Eye (tissue), 1 donor: ENCODE measurements at regions not wholly inside any gene's neighbourhood (a gene's known extent, or its start where the extent isn't known, plus 50 kb on each side); places are given as distances from the start of the nearest gene placed in this dataset.
"Not testable (repeated sequence)": the region's sequence is repeated elsewhere in the genome, so short reads cannot be mapped to it uniquely, and the experiment has no call there.

Source experiments
- DNase-seq: peaks from one replicate; pipeline ENCODE4 v3.0.0-alpha.2; 2015

- DNase-seq, result peak; percentile 70
Observed at GRCh38 chr9:90074316-90074962, 469.6 kb downstream of the GADD45G start.

DNA sequence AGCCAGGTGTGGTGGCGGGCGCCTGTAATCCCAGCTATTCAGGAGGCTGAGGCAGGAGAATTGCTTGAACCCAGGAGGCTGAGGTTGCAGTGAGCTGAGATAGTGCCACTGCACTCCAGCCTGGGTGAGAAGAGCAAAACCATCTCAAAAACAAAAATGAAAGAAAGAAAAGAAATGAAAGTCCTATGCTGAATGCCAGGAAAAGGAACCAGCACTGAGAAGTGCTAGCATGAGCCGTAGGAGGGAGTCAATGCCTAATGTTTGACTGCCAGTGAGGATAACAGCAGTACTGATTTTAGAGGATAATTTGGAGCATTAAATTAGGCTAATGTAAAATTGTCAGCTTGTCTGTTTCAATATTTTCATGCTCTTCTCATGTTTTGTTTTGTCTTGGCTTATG, 472.8 kb downstream of the GADD45G start:
- DNase-seq, result not testable (repeated sequence)

GRCh38 chr9:90078988-90079421, 474.2 kb downstream of the GADD45G start:
- DNase-seq, result no peak

DNA sequence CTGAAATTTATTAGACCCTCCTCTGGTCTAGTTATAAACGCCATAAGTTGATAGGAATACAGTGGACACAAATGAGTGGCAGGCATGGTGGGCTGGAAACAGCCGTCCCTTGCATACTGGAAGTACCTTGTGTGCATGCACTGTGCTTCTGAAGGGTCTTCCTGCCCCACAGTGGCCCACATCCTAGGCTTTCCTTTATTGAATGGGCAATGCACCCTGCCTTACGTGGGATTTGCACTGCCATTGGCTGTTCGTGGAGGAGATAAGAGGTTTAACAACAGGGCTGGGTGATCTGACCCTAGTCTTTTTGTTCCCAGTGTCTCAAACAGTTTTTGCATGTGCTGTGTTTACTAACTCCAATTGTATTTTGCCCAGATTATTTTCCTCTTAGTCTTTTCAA, 480.8 kb downstream of the GADD45G start:
- DNase-seq, result no peak

GRCh38 chr9:90086101-90086511, 481.3 kb downstream of the GADD45G start:
- DNase-seq, result peak; percentile 51

DNA sequence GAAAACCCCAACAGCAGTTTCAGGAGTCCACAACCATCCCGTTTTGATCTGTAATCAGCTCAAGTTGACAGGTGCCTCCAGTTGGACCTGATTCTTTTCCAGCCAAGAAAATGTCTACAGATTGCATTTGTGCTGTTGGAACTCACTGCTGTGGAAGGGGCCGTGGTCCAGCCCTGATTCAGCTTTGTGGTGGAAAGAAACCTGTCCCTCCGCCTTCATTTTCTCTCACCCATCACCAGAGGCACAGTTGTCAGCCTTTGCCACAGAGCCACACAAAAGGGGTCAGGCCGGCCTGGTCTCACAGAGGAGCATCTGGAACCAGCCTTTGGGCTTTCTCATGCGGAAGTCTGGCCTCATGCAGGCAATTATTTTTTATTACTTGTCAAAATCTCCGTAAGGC, 483.6 kb downstream of the GADD45G start:
- DNase-seq, result peak; percentile 52

DNA sequence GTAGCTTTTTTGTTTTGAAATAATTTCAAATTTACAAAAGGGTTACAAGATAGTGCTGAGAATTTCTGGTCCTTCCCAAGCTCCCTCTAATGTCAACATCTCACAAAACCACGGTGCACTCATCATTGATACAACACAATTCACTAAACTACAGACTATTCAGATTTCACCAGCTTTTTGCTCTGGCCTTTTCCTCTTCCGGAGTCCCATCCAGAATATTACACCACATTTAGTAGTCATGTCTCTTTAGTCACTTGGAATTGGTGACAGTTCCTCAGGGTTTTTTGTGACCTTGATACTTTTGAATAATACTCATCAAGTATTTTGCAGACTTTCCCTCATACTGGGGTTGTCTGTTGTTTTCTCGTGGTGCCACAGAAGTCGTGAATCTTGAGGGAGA, 484.0 kb downstream of the GADD45G start:
- DNase-seq, result no peak

- DNase-seq, result no peak
Observed at GRCh38 chr9:90090997-90091396, 486.2 kb downstream of the GADD45G start.

GRCh38 chr9:90092508-90092907, 487.7 kb downstream of the GADD45G start:
- no peak for DNase-seq

GRCh38 chr9:90095682-90096081, 490.9 kb downstream of the GADD45G start:
- peak; percentile 92 for DNase-seq

DNA sequence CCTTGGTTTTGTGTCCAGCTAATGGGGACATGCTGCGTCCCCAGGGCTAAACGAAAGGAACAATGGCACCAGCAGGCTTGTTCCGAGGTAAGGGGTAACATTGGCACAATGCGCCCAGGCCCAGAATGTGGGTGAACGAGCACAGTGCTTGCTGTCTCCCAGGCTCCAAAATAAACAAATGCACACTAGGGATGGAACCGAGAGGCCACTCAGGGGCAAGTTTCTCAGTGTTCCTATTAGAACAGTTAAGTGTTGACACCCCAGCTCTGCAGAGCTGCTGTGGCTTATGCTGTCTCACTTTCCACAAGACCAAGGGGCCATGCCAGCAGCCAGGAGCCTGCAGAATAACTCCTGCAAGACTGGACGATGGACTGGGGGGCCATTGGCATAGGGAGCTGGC, 492.4 kb downstream of the GADD45G start:
- no peak for DNase-seq

DNA sequence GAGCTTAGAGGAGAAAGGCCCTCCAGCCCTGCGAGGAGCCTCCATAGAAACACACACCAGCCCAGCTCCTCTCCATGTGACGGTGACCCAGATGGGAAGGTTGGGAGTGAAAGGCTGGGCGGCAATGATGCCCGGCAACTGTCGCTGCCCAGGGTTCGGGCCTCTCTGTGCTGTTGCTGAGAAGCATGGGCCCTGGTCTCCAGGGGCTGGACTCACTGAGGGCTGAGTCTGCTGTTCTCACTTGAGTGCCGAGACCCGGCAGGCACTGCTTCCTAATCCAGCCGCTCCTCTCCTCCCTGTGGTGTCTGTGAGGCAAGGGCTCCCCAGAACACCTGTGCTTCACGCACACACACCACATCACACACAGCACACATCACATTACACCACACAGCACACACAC, 493.6 kb downstream of the GADD45G start:
- DNase-seq, result no peak

GRCh38 chr9:90099262-90099963, 494.6 kb downstream of the GADD45G start:
- peak; percentile 80 for DNase-seq

GRCh38 chr9:90100014-90100413, 495.2 kb downstream of the GADD45G start:
- no peak for DNase-seq

DNA sequence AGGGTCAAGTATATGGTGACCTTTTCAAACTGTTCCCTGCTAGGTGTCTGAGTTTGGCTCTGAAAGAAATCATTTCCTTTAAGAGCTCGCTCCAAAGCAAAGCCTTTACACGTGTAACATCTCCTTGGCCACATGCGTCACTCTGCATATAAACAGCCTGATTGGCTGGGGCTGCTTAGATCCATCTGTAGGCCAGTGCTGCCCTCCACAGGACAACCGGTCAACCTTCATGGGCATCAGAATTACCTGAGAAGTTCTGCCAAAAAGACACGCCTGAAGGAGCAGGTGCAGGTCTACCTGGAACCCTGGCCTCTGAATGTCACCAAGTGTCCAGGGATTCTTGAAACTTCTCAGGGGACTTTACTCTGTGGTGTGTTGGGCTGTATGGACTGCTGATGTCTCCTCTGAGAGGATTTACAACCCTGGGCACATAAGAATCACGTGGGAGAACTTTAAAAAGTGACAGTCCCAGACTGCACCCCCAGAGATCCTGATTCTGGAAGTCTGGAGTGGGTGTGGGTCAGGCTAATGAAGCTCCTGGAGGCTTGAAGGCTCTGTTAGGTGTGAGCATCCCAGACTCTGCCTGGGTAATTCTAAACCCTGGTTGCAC, 497.6 kb downstream of the GADD45G start:
- peak; percentile 90 for DNase-seq

DNA sequence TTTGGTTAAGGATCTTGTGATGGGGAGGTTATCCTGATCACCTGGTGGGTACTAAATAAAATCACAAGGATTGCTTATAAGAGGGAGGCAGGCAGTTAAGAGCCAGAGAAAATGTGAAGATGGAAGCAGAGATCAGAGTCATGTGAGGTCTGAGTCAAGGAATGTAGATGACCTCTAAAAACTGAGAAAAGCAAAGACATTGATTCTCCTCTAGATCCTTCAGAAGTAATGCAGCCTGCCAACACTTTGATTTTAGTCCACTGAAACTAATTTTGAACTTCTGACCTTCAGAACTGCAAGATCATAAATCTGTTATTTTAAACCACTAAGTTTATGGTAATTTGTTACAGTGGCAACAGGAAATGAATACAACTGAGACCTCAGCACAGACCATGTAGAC, 499.0 kb downstream of the GADD45G start:
- DNase-seq, result no peak

GRCh38 chr9:90105773-90106172, 501.0 kb downstream of the GADD45G start:
- DNase-seq, result no peak

DNA sequence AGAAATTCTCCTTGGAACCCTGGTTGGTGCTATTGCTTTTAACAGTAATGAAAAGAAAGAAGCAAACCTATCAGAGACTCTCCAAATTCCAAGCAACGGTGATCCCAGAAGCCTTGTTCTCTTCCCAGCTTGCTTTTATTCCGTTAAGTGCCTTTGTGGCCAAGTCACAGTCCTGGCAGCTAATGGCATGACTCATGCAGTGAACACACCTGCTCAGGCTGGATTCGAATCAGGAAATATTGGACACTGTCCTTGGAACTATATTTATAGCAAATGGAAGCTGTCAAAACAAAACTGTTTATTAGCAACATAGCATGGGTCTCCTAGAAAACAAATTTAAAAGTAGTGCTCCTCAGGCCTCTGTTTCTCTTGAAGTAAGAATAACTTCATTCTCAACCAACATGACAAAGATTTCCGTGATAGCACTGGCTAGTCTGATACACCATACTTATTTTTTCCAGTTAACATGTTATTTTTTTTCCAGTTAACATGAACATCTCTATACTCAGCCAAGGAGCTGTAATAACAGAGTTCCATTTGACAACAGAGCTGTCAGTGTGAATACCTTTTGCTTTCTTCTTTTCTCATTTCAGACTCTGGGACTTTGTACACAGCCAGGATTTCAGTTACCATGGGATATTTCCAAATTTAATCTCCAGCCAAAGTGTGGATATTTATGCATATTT, 502.4 kb downstream of the GADD45G start:
- peak; percentile 37 for DNase-seq

DNA sequence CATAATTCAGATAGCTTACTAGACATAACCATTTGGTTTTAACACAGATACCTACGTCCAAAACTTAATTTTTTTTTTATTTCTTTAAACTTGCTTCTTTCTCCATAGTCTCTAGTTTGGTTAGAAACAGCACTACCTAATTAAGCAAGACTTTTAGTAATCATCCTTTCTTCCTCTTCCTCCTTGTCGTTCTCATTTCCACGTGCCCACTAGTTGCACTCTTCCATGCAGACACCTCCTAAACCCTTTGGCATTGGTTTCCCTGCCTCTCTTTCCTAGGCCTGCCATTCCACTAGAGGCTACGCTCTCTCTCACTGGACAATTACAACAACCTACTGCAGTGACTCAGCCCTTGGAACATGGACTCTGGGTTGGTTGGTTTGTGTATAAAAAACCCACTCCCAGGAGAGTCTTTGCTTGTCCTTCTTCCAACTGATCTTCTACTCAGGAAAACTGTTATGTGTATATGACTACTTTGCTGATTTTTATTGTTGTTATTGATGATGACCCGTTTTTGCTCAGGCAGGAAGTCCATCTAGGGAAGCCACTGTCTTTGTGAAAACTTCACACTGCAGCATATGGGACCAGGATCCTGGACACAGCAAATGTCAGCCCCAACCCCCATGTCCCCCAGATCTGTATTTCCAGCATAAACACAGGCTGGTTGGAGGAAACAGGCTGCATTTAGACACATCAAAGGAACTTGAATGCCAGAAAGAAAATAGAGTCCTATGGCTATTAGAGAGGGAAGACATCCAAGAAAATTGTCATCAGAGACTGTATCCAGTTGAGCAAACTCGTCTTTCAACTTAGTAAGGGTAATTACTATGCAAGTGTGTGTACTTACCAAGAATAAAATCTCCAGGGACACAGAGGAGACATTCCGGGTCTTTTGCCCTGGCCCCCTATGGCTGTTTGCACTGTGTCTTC, 503.2 kb downstream of the GADD45G start:
- no peak for DNase-seq

DNA sequence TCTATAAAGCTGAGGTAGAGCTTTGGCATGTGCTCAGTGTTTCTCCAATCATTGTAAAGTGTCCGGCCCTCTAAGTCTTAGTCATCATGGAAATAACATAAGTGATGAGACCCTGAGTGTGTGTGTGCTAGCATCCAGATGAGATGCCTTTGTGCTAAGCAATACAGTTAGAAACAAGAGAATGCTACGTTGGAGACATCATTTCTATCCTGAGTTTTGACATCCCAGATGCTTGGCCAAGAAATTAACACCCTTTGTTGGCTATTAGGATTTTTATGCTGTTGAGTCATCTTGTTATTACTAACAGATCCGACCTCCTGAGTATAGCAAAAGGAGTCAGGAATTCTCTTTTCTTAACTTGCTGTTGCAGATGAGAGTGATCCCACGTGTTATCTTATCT, 508.0 kb downstream of the GADD45G start:
- DNase-seq, result no peak

GRCh38 chr9:90114641-90115425, 510.0 kb downstream of the GADD45G start:
- no peak for DNase-seq

DNA sequence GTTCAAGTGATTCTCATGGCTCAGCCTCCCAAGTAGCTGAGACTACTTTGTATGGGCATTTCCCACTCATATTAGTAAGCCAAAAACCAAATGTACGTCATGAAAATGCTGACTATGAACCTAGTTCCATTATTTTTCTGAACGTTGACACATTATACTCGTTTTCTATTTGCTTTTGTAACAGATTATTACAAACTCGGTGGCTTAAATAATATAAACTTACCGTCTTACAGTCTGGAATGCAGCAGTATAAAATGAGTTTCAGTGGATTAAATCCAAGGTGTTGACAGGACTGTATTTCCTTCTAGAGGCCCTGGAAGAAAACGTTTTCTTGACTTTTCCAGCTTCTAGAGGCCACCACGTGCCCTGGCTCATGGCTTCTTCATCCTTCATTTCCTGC, 517.0 kb downstream of the GADD45G start:
- DNase-seq, result no peak
